ENCODE measurements at regions not wholly inside any gene's neighbourhood (a gene's known extent, or its start where the extent isn't known, plus 50 kb on each side); places are given as distances from the start of the nearest gene placed in this dataset.

DNA sequence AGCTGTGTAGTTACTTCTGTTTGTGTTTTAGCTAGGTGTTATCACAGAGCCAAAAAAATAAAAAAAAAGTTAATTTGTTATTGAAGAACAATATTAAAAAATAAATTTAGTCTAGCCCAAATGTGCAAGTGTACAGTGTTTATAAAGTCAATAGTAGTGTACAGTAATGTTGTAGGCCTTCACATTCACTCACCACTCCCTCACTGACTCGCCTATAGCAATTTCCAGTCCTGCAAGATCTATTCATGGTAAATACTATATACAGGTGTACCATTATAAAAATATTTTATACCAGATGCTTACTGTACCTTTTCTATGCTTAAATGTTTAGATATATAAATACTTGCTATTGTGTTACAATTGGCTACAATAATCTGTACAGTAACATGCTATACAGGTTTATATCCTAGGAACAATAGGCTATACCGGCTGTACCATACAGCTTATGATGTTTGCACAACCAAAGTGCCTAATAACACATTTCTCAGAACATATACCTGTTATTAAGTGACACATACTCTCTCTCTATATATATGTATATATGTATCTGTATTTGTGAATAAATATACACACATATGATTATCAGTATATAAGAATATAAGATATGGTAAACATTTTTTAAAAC, 341.4 kb upstream of the EDIL3 start:
- no peaks in the 10 kb centered on the region for H3K27me3 ChIP-seq (ENCODE audit: insufficient read depth, low read length)
- H3K9ac ChIP-seq (ENCODE audit: low read length) = no peak overlapping the region
- peaks cover 8% of the 10 kb centered on the region for H3K4me1 ChIP-seq (ENCODE audit: insufficient read depth, low read length)
- H3K79me2 ChIP-seq (ENCODE audit: insufficient read depth, low read length) = no peaks in the 10 kb centered on the region
- no peak for TF ChIP-seq CTCF (IDR thresholded peaks at IDR 0.05; ENCODE audit: insufficient read depth, low read depth, low read length)
- TF ChIP-seq EZH2 (IDR thresholded peaks at IDR 0.05; ENCODE audit: insufficient read depth, low read length) = no peak
- H4K20me1 ChIP-seq (ENCODE audit: insufficient read depth, low read length) = no peaks in the 10 kb centered on the region
- no peak overlapping the region for H3K4me3 ChIP-seq (ENCODE audit: insufficient read depth, low read depth, low read length)
- DNase-seq (ENCODE audit: low read depth) (no peak), FAIRE-seq (no peak)
- H3K27me3 Mint-ChIP-seq (ENCODE audit: low read depth, unreplicated experiment) = no peaks in the 10 kb centered on the region
- no peak overlapping the region for H2AFZ ChIP-seq (ENCODE audit: low read depth, low read length)
- H3K4me2 ChIP-seq (ENCODE audit: low read length) = no peak overlapping the region
- no peak overlapping the region for H3K27ac ChIP-seq (ENCODE audit: low read depth, low read length)
- no peak overlapping the region for H3K4me3 Mint-ChIP-seq (ENCODE audit: unreplicated experiment)
- H3K9me3 ChIP-seq (ENCODE audit: insufficient read depth, low read depth, low read length) = no peaks in the 10 kb centered on the region
- no peaks in the 10 kb centered on the region for H3K36me3 ChIP-seq (ENCODE audit: insufficient read depth, low read length)
- H3K9me3 Mint-ChIP-seq (ENCODE audit: unreplicated experiment) = no peaks in the 10 kb centered on the region
- no peaks in the 10 kb centered on the region for H3K36me3 Mint-ChIP-seq (ENCODE audit: low read depth, unreplicated experiment)
- H3K4me1 Mint-ChIP-seq (ENCODE audit: low read depth, unreplicated experiment) = peaks cover 2% of the 10 kb centered on the region
- no peak overlapping the region for H3K27ac Mint-ChIP-seq (ENCODE audit: unreplicated experiment)

DNA sequence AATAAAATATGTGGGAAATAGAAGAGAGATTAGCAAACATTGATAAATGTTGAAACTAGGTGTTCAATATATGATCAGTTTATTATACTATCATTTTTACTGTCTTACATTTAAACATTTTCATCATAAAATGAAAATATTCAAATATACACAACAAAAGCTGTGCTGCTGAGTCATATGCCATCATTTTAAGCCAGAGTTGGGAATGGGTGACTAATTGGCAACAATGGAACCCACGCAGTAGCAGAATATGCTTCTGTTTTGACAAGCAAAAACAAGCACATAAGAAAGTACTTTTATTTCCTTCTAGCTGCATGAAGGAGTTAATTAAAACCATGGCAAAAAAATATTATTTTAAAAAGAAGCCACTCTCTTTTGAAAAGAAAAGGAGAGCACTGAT, 340.0 kb upstream of the EDIL3 start:
- Histone ChIP-seq H4K20me1 (ENCODE audit: insufficient read depth, low read length) (no peaks in the 10 kb centered on the region), H3K79me2 (ENCODE audit: insufficient read depth, low read length) (no peaks in the 10 kb centered on the region), H3K27me3 (ENCODE audit: insufficient read depth, low read length) (no peaks in the 10 kb centered on the region), H3K4me1 (ENCODE audit: insufficient read depth, low read length) (peaks cover 8% of the 10 kb centered on the region), H3K4me3 (ENCODE audit: insufficient read depth, low read depth, low read length) (no peak overlapping the region), H3K27ac (ENCODE audit: low read depth, low read length) (peak overlapping the region; percentile 56), H3K36me3 (ENCODE audit: insufficient read depth, low read length) (no peaks in the 10 kb centered on the region), H3K4me2 (ENCODE audit: low read length) (peak overlapping the region; percentile 16), H3K9me3 (ENCODE audit: insufficient read depth, low read depth, low read length) (no peaks in the 10 kb centered on the region), H2AFZ (ENCODE audit: low read depth, low read length) (no peak overlapping the region), H3K9ac (ENCODE audit: low read length) (no peak overlapping the region)
- Mint-ChIP-seq H3K27me3 (ENCODE audit: low read depth, unreplicated experiment) (no peaks in the 10 kb centered on the region), H3K27ac (ENCODE audit: unreplicated experiment) (no peak overlapping the region), H3K9me3 (ENCODE audit: unreplicated experiment) (no peaks in the 10 kb centered on the region), H3K4me3 (ENCODE audit: unreplicated experiment) (no peak overlapping the region), H3K4me1 (ENCODE audit: low read depth, unreplicated experiment) (peaks cover 2% of the 10 kb centered on the region), H3K36me3 (ENCODE audit: low read depth, unreplicated experiment) (no peaks in the 10 kb centered on the region)
- peak; percentile 79 for DNase-seq (ENCODE audit: low read depth)
- no peak for FAIRE-seq
- TF ChIP-seq CTCF (IDR thresholded peaks at IDR 0.05; ENCODE audit: insufficient read depth, low read depth, low read length) = no peak
- no peak for TF ChIP-seq EZH2 (IDR thresholded peaks at IDR 0.05; ENCODE audit: insufficient read depth, low read length)

DNA sequence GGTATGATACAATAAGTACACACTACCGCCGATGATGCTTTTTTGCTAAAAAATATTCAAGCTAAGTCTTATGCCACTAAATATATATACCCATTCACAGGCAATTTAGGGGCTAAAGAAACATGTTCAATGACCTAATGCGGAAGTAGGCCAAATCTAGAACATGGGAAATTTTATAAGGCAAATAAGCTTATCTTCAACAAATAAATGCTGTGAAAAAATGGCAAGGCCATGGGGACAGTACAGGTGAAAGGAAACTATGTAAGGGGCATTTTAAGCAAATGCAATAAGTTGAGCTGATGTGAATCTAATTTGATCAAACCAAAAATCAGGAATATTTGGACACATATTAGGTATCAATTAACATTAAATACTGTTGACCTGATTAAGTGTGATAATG, 339.5 kb upstream of the EDIL3 start:
- Histone ChIP-seq H2AFZ (ENCODE audit: low read depth, low read length) (no peak overlapping the region), H3K4me2 (ENCODE audit: low read length) (no peak overlapping the region), H3K9ac (ENCODE audit: low read length) (no peak overlapping the region), H3K4me3 (ENCODE audit: insufficient read depth, low read depth, low read length) (no peak overlapping the region), H3K27ac (ENCODE audit: low read depth, low read length) (peak overlapping the region; percentile 56), H3K79me2 (ENCODE audit: insufficient read depth, low read length) (no peaks in the 10 kb centered on the region), H4K20me1 (ENCODE audit: insufficient read depth, low read length) (no peaks in the 10 kb centered on the region), H3K27me3 (ENCODE audit: insufficient read depth, low read length) (no peaks in the 10 kb centered on the region), H3K4me1 (ENCODE audit: insufficient read depth, low read length) (peaks cover 8% of the 10 kb centered on the region), H3K36me3 (ENCODE audit: insufficient read depth, low read length) (no peaks in the 10 kb centered on the region), H3K9me3 (ENCODE audit: insufficient read depth, low read depth, low read length) (no peaks in the 10 kb centered on the region)
- Mint-ChIP-seq H3K27me3 (ENCODE audit: low read depth, unreplicated experiment) (no peaks in the 10 kb centered on the region), H3K9me3 (ENCODE audit: unreplicated experiment) (peaks cover 3% of the 10 kb centered on the region), H3K27ac (ENCODE audit: unreplicated experiment) (no peak overlapping the region), H3K4me3 (ENCODE audit: unreplicated experiment) (no peak overlapping the region), H3K4me1 (ENCODE audit: low read depth, unreplicated experiment) (peaks cover 2% of the 10 kb centered on the region), H3K36me3 (ENCODE audit: low read depth, unreplicated experiment) (no peaks in the 10 kb centered on the region)
- no peak for FAIRE-seq
- no peak for DNase-seq (ENCODE audit: low read depth)
- TF ChIP-seq CTCF (IDR thresholded peaks at IDR 0.05; ENCODE audit: insufficient read depth, low read depth, low read length) (no peak), EZH2 (IDR thresholded peaks at IDR 0.05; ENCODE audit: insufficient read depth, low read length) (no peak)
